PFSK-1 (cell line): ENCODE measurements at regions not wholly inside any gene's neighbourhood (a gene's known extent, or its start where the extent isn't known, plus 50 kb on each side); places are given as distances from the start of the nearest gene placed in this dataset.

ENCODE experiments used
- POLR2AphosphoS5 ChIP-seq: IDR thresholded peaks from 2 replicates; pipeline ENCODE4 v1.6.1; 2012; ENCODE audit warnings: low read depth, mild to moderate bottlenecking, control low read depth, low read length, moderate library complexity
- REST ChIP-seq, 2 experiments: IDR thresholded peaks; 2 replicates each; pipeline versions ENCODE4 v1.6.1 to v1.8.0; 2011 to 2012; ENCODE audit warnings: low read depth in 2 of 2, low read length in 2 of 2, control low read depth in 1 of 2, inconsistent platforms in 1 of 2, mild to moderate bottlenecking in 1 of 2, moderate library complexity in 1 of 2; ENCODE audit not compliant: insufficient read depth in 1 of 2
- SIN3A ChIP-seq: IDR thresholded peaks from 2 replicates; pipeline ENCODE4 v1.6.1; 2012; ENCODE audit warnings: mild to moderate bottlenecking, low read length, moderate library complexity, borderline replicate concordance; ENCODE audit not compliant: insufficient read depth
- TAF1 ChIP-seq: IDR thresholded peaks from 2 replicates; pipeline ENCODE4 v1.6.1; 2012; ENCODE audit warnings: low read length, control low read depth, borderline replicate concordance; ENCODE audit not compliant: insufficient read depth

GRCh38 chr5:2201832-2202231, 319.1 kb upstream of the IRX4 start:
- no peak for TF ChIP-seq SIN3A
- TF ChIP-seq REST (IDR thresholded peaks at IDR 0.05; ENCODE audit: insufficient read depth in 1 of 2, low read depth in 2 of 2, low read length in 2 of 2): no peak
- no peak for TF ChIP-seq POLR2AphosphoS5
- no peak for TF ChIP-seq TAF1
